GM12875 (cell line): ENCODE measurements at regions not wholly inside any gene's neighbourhood (a gene's known extent, or its start where the extent isn't known, plus 50 kb on each side); places are given as distances from the start of the nearest gene placed in this dataset.
"Not testable (repeated sequence)": the region's sequence is repeated elsewhere in the genome, so short reads cannot be mapped to it uniquely, and the experiment has no call there.

Experiments used
- H3K4me3 ChIP-seq: one replicate; pipeline ENCODE4 v1.5.1; 2011; ENCODE audit warnings: low read depth, low read length, control low read depth
- CTCF ChIP-seq: IDR thresholded peaks from 2 replicates; pipeline ENCODE4 v1.5.1; 2011; ENCODE audit warnings: low read depth, mild to moderate bottlenecking, control low read depth, inconsistent platforms, low read length, moderate library complexity, borderline replicate concordance; ENCODE audit not compliant: insufficient read depth

GRCh38 chr5:120329095-120329494 lies 135.0 kb upstream of the PRR16 start:
- no peak for TF ChIP-seq CTCF
- no peak overlapping the region for H3K4me3 ChIP-seq

- TF ChIP-seq CTCF = no peak
These were observed 133.5 kb upstream of the PRR16 start for GRCh38 chr5:120330558-120330957.

GRCh38 chr5:120344181-120344580 lies 119.9 kb upstream of the PRR16 start:
- TF ChIP-seq CTCF = no peak
- no peak overlapping the region for H3K4me3 ChIP-seq

More at GRCh38 chr5:120330558-120330957, 133.5 kb upstream of the PRR16 start:
- H3K4me3 ChIP-seq = no peak overlapping the region

GRCh38 chr5:120345947-120346346 lies 118.2 kb upstream of the PRR16 start:
- H3K4me3 ChIP-seq = no peak overlapping the region
- no peak for TF ChIP-seq CTCF

GRCh38 chr5:120351071-120351470 lies 113.0 kb upstream of the PRR16 start:
- H3K4me3 ChIP-seq = not testable (repeated sequence)

- H3K4me3 ChIP-seq = no peak overlapping the region
- TF ChIP-seq CTCF = no peak
These were observed 110.0 kb upstream of the PRR16 start for GRCh38 chr5:120354126-120354525.

GRCh38 chr5:120358949-120359348 lies 105.2 kb upstream of the PRR16 start:
- H3K4me3 ChIP-seq = no peak overlapping the region
- TF ChIP-seq CTCF = no peak

GRCh38 chr5:120361941-120362340 lies 102.2 kb upstream of the PRR16 start:
- H3K4me3 ChIP-seq = no peak overlapping the region
- no peak for TF ChIP-seq CTCF
